Heart left ventricle (tissue), 13 donors: ENCODE measurements at regions not wholly inside any gene's neighbourhood (a gene's known extent, or its start where the extent isn't known, plus 50 kb on each side); places are given as distances from the start of the nearest gene placed in this dataset.

Experiments used
- POLR2A ChIP-seq, 2 donors: fragments of 450-650 bp; IDR thresholded peaks; one replicate each; pipeline ENCODE4 v1.6.1; 2017; ENCODE audit warnings: antibody characterized with exemption in 2 of 2, mild to moderate bottlenecking in 2 of 2, moderate library complexity in 2 of 2
- TF ChIP-seq, protein P1 (sequence below), 12 donors: fragments of 200-600 bp; sonication (generic) in 4 of 12; IDR thresholded peaks; one replicate each; pipeline versions ENCODE4 v1.5.0 to v1.8.0; 2018 to 2022; ENCODE audit warnings: antibody characterized with exemption in 12 of 12, mild to moderate bottlenecking in 5 of 12
- donor health status: ischemic (EF 13 %, LVEDD 7.1; RV severe dilation, severe dysfunction).
- donor health status: DM: no; HTN: yes; CAD: no.
- donor health status: DM: no; HTN: no; CAD: no.
- donor health status: ischemic (EF 25% LVEDD 6.9; RV normal size, moderate dysfunction).
- donor health status: ischemic (EF 25% LVEDD 5.7; RV mildly dilated, moderate dysfunction).
- donor health status: ischemic (EF 35%, LVEDD 5.7; RV mildly dilated, moderate dysfunction).
- donor health status: nonischemic (EF 11% LVEDD 7.7; RV severe dilation, severe dysfunction).
- donor health status: DM: yes; HTN: yes; CAD: no.
- donor health status: PGD.
- donor health status: ischemic (EF 29% LVEDD 5.4; RV normal size, mild dysfunction).
- donor health status: nonischemic (EF 23%, LVEDD 6.1; RV moderate dilation, normal function).

- TF ChIP-seq, protein P1, sequence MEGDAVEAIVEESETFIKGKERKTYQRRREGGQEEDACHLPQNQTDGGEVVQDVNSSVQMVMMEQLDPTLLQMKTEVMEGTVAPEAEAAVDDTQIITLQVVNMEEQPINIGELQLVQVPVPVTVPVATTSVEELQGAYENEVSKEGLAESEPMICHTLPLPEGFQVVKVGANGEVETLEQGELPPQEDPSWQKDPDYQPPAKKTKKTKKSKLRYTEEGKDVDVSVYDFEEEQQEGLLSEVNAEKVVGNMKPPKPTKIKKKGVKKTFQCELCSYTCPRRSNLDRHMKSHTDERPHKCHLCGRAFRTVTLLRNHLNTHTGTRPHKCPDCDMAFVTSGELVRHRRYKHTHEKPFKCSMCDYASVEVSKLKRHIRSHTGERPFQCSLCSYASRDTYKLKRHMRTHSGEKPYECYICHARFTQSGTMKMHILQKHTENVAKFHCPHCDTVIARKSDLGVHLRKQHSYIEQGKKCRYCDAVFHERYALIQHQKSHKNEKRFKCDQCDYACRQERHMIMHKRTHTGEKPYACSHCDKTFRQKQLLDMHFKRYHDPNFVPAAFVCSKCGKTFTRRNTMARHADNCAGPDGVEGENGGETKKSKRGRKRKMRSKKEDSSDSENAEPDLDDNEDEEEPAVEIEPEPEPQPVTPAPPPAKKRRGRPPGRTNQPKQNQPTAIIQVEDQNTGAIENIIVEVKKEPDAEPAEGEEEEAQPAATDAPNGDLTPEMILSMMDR (IDR thresholded peaks at IDR 0.05) = no peak
- TF ChIP-seq POLR2A (IDR thresholded peaks at IDR 0.05) = no peak
These were observed 434.2 kb upstream of the RGMB start for GRCh38 chr5:98339141-98339848.
